ENCODE measurements at regions not wholly inside any gene's neighbourhood (a gene's known extent, or its start where the extent isn't known, plus 50 kb on each side); places are given as distances from the start of the nearest gene placed in this dataset.
"Not testable (repeated sequence)": the region's sequence is repeated elsewhere in the genome, so short reads cannot be mapped to it uniquely, and the experiment has no call there.

GRCh38 chr6:26957399-26958127 is 289.9 kb upstream of the PRSS16 start:
- DNase-seq = peak in 1 of 2 experiments; percentile 1

- not testable (repeated sequence) for DNase-seq
Observed at GRCh38 chr6:26961236-26961635, 286.3 kb upstream of the PRSS16 start.

DNA sequence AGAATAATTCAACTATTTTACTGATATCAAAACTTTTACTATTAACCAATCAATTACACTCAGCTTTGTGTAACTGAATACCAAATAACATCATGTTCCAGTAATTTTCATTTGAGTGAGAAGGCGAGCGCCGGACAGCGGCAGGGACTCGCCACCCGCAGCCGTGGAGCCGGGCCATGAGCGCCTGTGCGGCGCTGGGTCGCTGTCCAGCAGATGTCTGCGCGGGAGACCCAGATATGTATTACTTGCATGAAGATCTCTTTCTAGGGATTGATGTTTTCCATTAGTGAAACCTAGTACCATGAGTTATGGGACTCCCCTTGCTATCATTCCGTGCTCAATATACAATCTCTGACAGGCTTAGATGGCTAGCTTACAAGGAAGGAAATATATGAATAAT is 245.1 kb upstream of the PRSS16 start:
- no peak for DNase-seq

GRCh38 chr6:27007020-27007419 is 240.5 kb upstream of the PRSS16 start:
- DNase-seq = no peak

DNA sequence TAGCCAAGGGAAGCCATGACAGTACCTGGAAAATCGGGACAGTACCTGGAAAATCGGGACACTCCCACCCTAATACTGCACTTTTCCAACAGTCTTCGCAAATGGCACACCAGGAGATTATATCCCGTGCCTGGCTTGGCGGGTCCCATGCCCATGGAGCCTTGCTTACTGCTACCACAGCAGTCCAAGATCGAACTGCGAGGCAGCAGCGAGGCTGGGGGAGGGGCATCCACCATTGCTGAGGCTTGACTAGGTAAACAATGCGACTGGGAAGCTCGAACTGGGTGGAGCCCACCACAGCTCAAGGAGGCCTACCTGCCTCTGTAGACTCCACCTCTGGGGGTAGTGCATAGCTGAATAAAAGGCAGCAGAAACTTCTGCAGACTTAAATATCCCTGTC is 238.9 kb upstream of the PRSS16 start:
- DNase-seq = not testable (repeated sequence)

- not testable (repeated sequence) for DNase-seq
Observed at GRCh38 chr6:27014053-27014452, 233.4 kb upstream of the PRSS16 start.

DNA sequence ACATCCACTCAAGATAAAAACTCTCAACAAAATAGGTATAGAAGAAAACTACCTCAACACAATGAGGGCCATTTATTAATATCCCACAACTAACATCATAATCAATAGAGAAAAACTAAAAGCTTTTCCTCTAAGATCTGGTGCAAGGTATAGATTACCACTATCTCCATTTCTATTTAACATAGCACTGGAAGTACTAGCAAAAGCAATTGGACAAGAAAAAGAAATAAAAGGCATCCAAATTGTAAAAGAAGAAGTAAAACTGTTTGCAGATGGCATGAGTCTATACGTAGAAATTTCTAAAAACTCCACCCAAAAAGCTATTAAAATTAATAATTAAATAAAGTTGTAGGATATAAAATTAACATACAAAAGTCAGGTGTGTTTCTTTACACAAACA is 230.8 kb upstream of the PRSS16 start:
- DNase-seq = no peak

DNA sequence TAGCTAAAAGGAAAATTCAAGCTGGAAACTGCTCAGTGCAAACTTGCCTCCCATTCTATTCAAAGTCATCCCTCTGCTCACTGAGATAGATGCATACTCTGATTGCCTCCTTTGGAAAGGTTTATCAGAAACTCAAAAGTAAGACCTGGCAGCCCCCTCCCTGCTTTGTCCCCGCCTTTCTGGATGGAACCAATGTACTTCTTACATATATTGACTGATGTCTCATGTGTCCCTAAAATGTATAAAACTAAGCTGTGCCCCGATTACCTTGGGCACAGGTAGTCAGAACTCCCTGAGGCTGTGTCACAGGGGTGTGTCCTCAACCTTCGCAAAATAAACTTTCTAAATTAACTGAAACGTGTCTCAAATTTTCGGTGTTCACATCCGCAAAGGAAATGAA is 229.1 kb upstream of the PRSS16 start:
- not testable (repeated sequence) for DNase-seq

DNA sequence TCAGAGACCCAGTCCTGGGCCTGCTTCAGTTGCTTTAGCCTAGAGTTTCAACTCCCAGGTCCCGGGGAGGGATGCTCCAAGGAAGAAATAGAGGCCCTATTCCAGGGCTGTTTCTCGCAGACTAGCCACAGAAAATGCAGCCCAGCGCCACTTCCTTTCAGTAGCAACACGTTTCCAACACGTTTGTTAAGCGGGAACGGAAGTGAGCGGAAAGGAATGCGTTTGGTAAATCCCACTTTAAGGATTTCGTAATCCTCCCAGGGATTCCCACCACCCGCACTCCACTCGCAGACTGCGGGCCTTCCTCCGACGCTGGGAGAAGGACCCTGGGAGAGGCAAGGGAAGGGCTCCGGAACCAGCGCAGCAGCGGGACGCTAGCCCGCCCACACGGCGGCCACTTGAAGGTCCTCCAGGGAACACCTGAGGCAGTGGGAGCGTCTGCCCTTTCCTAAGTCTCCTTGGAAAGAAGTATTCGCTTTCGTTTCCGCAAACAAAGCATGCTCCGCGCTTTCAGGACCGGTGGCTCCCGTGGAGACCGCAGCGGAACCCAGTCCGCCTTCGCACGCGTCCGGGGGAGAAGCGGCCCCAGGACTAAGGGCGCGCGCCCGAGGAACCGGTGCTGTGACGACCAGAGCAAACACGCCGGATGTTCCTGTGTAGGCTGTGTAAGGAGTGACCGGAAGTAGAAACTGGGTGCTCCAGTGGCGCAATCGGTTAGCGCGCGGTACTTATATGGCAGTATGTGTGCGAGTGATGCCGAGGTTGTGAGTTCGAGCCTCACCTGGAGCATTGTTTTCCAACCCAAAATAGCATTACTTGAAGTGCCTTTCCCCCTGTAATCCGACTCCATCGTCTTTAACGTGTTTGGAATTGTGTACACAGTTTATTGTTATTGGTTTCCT is 227.6 kb upstream of the PRSS16 start:
- peak; percentile 84 to 92 for DNase-seq

GRCh38 chr6:27020553-27020880 is 227.0 kb upstream of the PRSS16 start:
- DNase-seq = no peak

GRCh38 chr6:27023664-27024063 is 223.8 kb upstream of the PRSS16 start:
- no peak for DNase-seq

DNA sequence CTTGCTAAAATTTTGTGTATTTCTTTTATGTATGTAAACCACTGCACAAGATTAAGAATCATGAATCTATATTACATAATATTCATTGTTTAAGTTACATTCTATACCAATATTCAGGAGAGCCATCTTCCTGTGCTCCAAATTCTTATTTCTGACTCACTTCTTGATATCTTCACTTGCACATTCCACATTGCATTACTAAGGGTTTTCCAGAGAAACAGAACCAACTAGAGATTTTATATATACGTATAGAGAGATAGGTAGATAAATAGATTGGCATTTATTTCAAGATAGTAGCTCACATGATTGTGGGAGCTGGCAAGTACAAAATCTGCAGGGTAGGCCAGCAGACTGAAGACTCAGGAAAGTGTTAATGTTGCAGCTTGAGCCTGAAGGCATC is 222.2 kb upstream of the PRSS16 start:
- DNase-seq = no peak

GRCh38 chr6:27026361-27026760 is 221.1 kb upstream of the PRSS16 start:
- no peak for DNase-seq

GRCh38 chr6:27031302-27031701 is 216.2 kb upstream of the PRSS16 start:
- no peak for DNase-seq

DNA sequence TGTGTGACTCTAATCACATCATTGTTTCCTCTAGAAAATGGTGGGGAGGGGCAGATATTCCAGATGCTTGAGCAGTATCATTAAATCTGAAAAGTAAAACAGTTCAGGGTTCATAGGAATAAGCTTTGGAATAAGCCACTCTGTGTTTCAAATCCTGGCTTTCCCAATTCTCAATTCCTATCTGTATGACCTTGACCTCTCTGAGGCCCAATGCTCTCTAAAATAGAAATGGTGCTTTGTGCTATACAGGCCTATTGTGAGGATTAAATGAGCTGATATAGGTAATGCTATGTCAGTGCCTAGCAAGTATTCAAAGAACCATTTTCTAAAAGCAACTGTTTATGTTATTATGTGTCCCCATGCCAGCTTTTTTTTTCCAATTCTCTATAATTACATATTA is 209.0 kb upstream of the PRSS16 start:
- DNase-seq = no peak

- no peak for DNase-seq
Observed at GRCh38 chr6:27040244-27041042, 207.1 kb upstream of the PRSS16 start.

- DNase-seq = no peak
Observed at GRCh38 chr6:27043244-27043643, 204.3 kb upstream of the PRSS16 start.

DNA sequence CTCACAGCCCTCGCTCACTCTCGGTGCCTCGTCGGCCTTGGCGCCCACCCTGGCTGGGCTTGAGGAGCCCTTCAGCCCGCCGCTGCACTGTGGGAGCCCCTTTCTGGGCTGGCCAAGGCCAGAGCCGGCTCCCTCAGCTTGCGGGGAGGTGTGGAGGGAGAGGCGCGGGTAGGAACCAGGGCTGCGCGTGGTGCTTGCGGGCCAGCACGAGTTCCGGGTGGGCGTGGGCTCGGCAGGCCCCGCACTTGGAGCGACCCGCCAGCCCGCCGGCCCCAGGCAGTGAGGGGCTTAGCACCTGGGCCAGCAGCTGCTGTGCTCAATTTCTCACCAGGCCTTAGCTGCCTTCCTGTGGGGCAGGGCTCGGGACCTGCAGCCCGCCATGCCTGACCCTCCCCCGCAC is 202.4 kb upstream of the PRSS16 start:
- not testable (repeated sequence) for DNase-seq

DNA sequence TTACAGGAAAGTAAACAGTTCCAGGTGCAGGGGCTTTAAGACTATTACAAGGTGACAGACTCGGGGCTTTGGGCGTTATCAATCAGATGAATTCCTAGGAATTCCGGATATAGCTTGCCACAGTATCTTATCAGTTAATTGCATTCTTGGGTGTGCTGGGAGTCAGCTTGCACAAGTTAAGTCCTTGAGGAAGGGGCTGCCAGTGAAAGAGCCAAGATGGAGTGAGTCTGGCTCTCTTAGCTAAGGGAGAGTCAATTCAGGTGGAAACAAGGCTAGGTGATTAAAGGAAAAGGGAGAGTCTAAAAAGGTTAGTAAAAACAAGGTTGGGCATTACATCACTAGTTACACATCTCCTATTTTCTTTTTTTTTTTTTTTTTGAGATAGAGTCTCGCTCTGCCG is 199.8 kb upstream of the PRSS16 start:
- DNase-seq = not testable (repeated sequence)

DNA sequence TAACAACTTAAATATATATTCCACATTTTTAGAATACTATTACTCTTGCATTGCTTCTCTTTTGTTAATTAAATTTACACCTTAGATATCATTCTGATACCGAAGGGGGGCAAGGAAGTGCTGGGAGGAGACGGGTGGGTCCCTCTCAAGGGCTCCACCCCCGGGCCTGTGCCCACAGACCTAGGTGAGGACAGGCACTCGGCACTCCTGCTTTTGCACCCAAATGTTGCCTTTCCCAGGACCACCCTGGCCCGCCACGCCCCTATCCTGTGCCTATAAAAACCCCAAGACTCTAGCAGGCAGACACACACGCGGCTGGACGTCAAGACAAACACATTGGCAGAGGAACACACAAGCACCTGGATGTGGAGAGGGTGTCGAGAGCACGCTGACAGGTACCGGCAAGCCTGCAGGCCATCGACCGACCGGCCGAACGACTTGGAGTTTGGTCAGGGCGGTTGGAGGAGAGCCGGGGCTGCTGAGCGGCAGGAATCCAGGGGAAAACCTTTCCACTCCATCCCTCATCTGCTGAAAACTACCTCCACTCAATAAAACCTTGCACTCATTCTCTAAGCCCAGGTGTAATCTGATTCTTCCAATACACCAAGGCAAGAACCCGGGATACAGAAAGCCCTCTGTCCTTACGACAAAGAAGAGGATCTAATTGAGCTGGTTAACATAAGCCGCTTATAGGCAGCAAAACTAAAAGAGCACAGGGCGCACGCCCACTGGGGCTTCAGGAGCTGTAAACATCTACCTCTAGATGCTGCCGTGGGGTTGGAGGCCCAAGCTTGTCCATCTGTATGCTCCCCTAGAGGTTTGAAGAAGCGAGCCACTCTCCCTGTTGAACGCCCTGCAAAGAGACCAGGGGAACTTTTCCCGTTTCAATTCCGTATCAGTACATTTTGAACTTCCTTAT is 197.4 kb upstream of the PRSS16 start:
- peak in 1 of 2 experiments; percentile 15 for DNase-seq

- not testable (repeated sequence) for DNase-seq
Observed at GRCh38 chr6:27052082-27052730, 195.3 kb upstream of the PRSS16 start.

GRCh38 chr6:27052731-27053082 is 194.8 kb upstream of the PRSS16 start:
- DNase-seq = no peak

Data from NCI-H524 (cell line).